GM18498 (cell line): ENCODE measurements at regions not wholly inside any gene's neighbourhood (a gene's known extent, or its start where the extent isn't known, plus 50 kb on each side); places are given as distances from the start of the nearest gene placed in this dataset.
"Not testable (repeated sequence)": the region's sequence is repeated elsewhere in the genome, so short reads cannot be mapped to it uniquely, and the experiment has no call there.

Experiments used
- ATAC-seq: cut with Tn5 transposase; IDR thresholded peaks from one replicate; pipeline ENCODE4 v1.9.1; 2021; ENCODE audit warnings: mild to moderate bottlenecking, moderate library complexity; ENCODE audit not compliant: unreplicated experiment

DNA sequence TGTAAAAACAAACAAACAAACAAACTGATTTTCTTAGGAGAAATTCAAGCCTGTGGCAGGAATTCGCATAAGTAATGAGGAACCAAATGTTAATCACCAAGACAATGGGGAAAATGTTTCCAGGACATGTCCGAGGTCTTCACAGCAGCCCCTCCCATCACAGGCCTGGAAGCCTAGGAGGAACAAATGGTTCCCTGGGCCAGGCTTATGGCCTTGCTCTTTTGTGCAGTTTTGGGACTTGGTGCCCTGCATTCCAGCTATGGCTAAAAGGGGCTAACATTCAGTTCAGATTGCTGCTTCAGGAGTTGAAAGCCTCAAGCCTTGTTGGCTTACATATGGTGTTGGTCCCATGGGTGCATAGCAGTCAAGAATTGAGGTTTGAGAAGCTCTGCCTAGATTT lies 1372.7 kb upstream of the CITED2 start:
- no peak for ATAC-seq

DNA sequence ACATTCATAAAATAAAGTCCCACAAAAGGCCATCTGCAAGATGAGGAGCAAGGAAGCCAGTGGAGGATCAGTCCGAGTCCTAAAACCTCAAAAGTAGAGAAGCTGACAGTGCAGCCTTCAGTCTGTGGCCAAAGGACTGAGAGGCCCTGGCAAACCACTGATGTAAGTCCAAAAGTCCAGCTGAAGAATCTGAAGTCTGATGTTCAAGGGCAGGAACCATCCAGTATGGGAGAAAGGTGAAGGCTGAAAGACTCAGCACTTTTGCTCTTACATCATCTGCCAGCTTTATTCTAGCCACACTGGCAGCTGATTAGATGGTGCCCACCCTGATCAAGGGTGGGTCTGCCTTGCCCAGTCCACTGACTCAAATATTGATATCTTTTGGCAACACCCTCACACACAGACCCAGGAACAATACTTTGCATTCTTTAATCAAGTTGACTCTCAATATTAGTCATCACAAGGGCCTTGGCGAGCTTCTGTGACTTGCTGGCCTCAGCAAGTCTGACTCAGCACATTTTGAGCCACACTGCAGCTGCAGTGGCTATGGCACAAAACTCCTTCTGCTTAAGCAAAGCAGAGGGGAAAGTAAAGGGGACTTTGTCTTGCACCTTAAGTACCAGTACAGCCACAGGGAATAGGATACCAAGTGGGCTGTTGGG lies 1370.3 kb upstream of the CITED2 start:
- peak; percentile 74 for ATAC-seq

DNA sequence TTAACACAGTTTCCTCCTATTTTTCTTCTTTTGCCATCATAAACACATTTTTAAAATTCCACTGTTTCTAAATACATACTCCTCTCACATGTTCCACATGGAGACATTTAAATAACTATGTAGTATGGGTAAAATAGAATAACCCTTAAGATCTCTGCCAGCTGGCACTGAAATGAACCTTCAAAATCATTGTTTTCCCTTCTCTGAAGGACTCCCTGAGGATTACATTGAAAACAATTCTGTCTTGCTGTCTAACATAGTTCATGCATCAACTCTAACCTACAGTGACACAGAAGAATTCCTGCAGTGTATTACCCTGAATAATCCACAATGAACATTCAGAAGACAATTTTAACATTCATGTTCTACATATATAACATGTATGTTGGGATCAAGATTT lies 1361.8 kb upstream of the CITED2 start:
- no peak for ATAC-seq

GRCh38 chr6:140732991-140733390 lies 1358.5 kb upstream of the CITED2 start:
- ATAC-seq, result no peak

- ATAC-seq, result no peak
Measured at GRCh38 chr6:140732155-140732554, 1357.7 kb upstream of the CITED2 start.

- ATAC-seq, result no peak
Measured at GRCh38 chr6:140731741-140732140, 1357.3 kb upstream of the CITED2 start.

GRCh38 chr6:140729521-140729920 lies 1355.1 kb upstream of the CITED2 start:
- no peak for ATAC-seq

- no peak for ATAC-seq
Measured at GRCh38 chr6:140718021-140718420, 1343.6 kb upstream of the CITED2 start.

GRCh38 chr6:140713495-140713894 lies 1339.0 kb upstream of the CITED2 start:
- no peak for ATAC-seq

GRCh38 chr6:140711019-140711613 lies 1336.7 kb upstream of the CITED2 start:
- peak; percentile 61 for ATAC-seq

DNA sequence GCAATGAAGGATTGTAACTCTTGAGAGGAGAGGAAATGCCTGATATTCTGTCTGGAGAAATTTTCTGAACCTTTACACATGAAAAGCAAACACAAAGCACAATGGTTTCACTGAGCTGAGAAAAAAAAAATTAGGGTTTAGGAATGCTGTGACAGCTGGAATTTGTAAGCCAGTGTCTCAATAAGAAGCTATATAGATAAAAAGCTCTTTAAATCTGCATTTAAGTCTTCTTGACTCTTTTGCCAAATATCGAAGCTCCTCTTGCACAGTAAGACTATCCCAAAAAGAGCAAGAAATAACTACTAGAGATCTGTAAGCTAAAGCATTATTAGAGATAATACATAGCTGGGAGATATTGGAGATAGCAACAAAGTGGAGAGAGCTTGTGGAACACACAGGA lies 1334.0 kb upstream of the CITED2 start:
- no peak for ATAC-seq

- not testable (repeated sequence) for ATAC-seq
Measured at GRCh38 chr6:140704008-140704407, 1329.6 kb upstream of the CITED2 start.

- ATAC-seq, result no peak
Measured at GRCh38 chr6:140697585-140697984, 1323.1 kb upstream of the CITED2 start.

GRCh38 chr6:140684776-140685550 lies 1310.5 kb upstream of the CITED2 start:
- ATAC-seq, result no peak

- no peak for ATAC-seq
Measured at GRCh38 chr6:140677781-140678528, 1303.5 kb upstream of the CITED2 start.

- no peak for ATAC-seq
Measured at GRCh38 chr6:140671926-140672325, 1297.5 kb upstream of the CITED2 start.

DNA sequence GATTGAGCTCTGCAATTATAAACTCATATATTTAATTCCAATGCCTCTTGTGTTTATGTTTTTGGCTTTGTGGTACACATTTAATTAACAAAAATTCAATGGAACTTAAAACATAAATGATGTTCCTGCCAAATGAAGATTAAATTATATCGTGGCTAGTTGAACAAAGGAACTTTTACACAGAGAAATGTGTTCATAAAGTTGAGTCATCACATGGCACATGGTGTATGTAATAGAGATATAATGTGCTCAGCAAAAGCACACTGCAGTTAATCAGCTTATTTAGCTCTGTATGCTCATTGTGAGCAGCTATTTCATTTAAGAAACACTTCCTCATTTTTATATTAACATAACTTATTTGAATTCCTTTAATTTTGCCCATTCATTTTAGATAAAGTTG lies 1295.6 kb upstream of the CITED2 start:
- ATAC-seq, result no peak

GRCh38 chr6:140669321-140669720 lies 1294.9 kb upstream of the CITED2 start:
- no peak for ATAC-seq

GRCh38 chr6:140663772-140664171 lies 1289.3 kb upstream of the CITED2 start:
- no peak for ATAC-seq

GRCh38 chr6:140663094-140663493 lies 1288.6 kb upstream of the CITED2 start:
- no peak for ATAC-seq

- ATAC-seq, result no peak
Measured at GRCh38 chr6:140661691-140662090, 1287.2 kb upstream of the CITED2 start.
